ENCODE measurements at regions not wholly inside any gene's neighbourhood (a gene's known extent, or its start where the extent isn't known, plus 50 kb on each side); places are given as distances from the start of the nearest gene placed in this dataset.

DNA sequence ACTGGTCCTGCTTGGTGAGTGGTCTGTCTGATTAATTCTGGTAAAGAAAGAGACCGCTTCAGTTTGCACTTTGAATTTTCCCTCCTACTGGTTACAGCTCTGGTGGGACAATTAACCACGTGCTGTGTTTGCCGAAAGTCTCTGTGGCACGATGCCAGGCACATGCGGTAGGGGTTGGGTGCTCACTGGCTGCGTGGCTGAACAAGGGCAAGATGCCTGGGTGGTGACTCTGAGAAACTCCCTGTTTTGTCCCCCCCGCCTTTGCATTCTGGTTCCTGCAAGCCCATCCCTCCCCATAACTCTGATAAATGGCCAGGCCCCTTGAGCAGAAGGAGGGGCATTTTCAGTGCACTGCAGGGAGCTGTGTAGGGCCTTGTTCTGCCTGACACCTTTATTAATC, 206.1 kb downstream of the TFCP2L1 start:
- TF ChIP-seq TAF1 (IDR thresholded peaks at IDR 0.05; ENCODE audit: borderline replicate concordance, insufficient read depth, low read length) (no peak), POLR2AphosphoS5 (IDR thresholded peaks at IDR 0.05; ENCODE audit: low read depth, low read length) (no peak)
